ENCODE measurements at regions not wholly inside any gene's neighbourhood (a gene's known extent, or its start where the extent isn't known, plus 50 kb on each side); places are given as distances from the start of the nearest gene placed in this dataset.

DNA sequence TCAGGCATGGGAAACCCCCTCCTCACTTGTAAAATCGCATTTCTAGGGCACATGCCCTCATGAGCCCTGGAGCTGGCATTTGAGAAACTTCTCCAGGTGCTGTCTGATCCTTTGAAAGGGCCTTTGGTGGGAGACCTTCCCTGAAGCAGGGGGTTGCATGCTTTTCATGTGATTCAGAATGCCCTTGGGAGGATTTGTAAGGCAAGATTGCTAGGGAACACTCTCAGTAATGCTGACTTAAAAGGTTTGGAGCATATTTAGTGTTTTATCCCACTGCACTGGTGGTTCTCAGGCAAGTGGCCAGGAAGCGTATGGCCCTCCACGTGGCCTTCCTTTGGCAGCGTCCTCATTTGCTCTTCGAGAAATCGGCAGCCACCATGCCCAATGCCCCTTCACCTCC lies 164.1 kb downstream of the ARRDC4 start:
- TF ChIP-seq GATA2 (IDR thresholded peaks at IDR 0.05; ENCODE audit: low read depth, low read length) (no peak), GATA3 (IDR thresholded peaks at IDR 0.05; ENCODE audit: low read depth, low read length) (no peak)

DNA sequence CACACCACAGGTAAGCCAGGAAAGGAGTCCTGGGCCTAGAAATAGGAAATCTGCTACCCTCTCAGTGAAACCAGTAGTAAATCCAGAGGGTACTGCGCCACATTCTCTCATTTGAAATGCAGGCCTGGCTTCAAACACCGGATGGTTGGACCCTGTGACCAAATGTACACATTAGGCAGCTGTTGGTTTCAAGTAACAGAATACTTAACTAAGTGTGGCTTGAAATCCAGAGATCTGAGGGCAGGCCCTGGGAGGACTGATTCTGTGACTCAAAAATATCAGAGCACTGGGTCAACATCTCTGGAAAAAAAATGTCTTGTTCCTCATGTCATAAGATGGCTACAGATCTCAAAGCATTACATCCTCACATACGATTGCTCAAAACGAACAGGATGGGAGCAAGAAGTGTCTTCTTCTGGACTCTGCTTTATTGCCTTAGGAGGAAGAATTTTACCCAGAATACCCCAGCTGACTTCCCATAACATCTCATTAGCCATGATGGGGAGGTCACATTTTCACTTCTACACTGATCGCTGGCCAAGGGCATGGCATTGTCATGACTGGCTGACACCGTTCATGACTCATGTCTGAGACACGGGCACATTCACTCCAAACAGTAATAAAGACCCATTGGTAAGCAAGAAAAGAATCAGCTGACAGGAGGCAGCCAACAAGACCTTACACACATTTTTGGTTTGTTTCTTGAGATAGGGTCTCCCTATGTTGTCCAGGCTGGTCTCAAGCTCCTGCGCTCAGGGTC lies 166.0 kb downstream of the ARRDC4 start:
- TF ChIP-seq GATA2 (IDR thresholded peaks at IDR 0.05; ENCODE audit: low read depth, low read length) (no peak), GATA3 (IDR thresholded peaks at IDR 0.05; ENCODE audit: low read depth, low read length) (no peak)

DNA sequence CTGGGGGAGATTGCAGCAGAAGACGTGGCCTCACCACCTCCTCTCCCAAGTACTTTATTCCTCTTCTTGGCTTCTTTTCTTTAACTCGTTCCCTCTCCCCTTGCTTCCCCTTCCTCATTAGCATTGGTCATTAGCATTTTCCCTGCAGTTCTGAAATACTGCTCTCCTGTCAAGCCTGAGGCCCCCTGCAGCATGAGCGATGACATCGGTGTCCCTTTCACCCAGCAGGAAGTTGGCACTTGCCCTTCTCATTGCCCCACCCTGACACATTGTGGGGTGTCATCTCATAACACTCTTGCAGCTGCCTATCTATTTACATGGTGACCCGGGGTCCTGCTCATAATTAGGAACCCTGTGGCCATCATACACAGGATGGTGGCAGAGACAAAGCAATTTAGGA lies 167.1 kb downstream of the ARRDC4 start:
- TF ChIP-seq GATA2 (IDR thresholded peaks at IDR 0.05; ENCODE audit: low read depth, low read length) = no peak
- TF ChIP-seq GATA3 (IDR thresholded peaks at IDR 0.05; ENCODE audit: low read depth, low read length) = no peak

- TF ChIP-seq GATA2 (IDR thresholded peaks at IDR 0.05; ENCODE audit: low read depth, low read length) (no peak), GATA3 (IDR thresholded peaks at IDR 0.05; ENCODE audit: low read depth, low read length) (no peak)
Measured at GRCh38 chr15:98131924-98132323, 171.4 kb downstream of the ARRDC4 start.

GRCh38 chr15:98134905-98135304 lies 174.4 kb downstream of the ARRDC4 start:
- TF ChIP-seq GATA2 (IDR thresholded peaks at IDR 0.05; ENCODE audit: low read depth, low read length) = no peak
- no peak for TF ChIP-seq GATA3 (IDR thresholded peaks at IDR 0.05; ENCODE audit: low read depth, low read length)

DNA sequence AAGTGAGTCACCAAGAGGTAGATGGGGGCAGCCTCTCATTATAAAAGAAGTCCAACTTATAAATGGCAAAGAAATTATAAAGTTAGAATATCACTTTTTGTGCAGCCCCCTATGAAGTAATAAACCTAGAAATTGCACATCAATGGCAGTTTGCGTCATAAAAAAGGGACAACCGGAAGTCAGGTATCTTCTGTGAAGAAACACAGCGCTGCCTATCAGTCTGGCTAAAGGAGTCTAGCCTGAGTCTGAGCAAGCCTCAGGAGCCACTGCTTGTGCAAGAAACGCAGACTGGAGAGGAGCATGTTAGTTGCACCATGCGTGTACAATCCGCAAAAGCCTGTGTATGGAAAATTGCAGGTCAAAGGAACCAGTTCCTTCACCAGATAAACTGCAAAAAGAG lies 178.4 kb downstream of the ARRDC4 start:
- TF ChIP-seq GATA2 (IDR thresholded peaks at IDR 0.05; ENCODE audit: low read depth, low read length) (no peak), GATA3 (IDR thresholded peaks at IDR 0.05; ENCODE audit: low read depth, low read length) (no peak)

- TF ChIP-seq GATA2 (IDR thresholded peaks at IDR 0.05; ENCODE audit: low read depth, low read length) (no peak), GATA3 (IDR thresholded peaks at IDR 0.05; ENCODE audit: low read depth, low read length) (no peak)
Measured at GRCh38 chr15:98139337-98139736, 178.8 kb downstream of the ARRDC4 start.

DNA sequence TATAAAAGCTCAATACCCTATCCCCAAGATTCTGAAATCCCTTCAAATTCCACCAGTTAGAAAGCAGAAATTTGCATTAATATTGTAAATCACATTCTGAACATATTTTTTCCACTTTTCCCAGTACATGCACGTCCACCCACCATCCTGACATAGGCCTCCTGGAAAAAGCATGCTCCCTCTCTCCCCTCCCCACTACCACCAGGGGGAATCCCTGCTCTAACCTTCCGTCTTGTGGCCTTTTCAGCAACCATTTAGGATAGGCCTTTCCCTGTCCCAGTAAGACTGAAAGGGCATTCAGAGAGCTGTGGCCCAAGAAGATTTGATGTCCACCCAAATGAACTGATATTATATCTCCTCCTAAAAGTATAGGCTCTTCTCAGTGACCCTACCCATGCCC lies 182.1 kb downstream of the ARRDC4 start:
- TF ChIP-seq GATA2 (IDR thresholded peaks at IDR 0.05; ENCODE audit: low read depth, low read length) = no peak
- TF ChIP-seq GATA3 (IDR thresholded peaks at IDR 0.05; ENCODE audit: low read depth, low read length) = no peak

- TF ChIP-seq GATA2 (IDR thresholded peaks at IDR 0.05; ENCODE audit: low read depth, low read length) (no peak), GATA3 (IDR thresholded peaks at IDR 0.05; ENCODE audit: low read depth, low read length) (no peak)
Measured at GRCh38 chr15:98143116-98143515, 182.6 kb downstream of the ARRDC4 start.

GRCh38 chr15:98144388-98144787 lies 183.9 kb downstream of the ARRDC4 start:
- TF ChIP-seq GATA3 (IDR thresholded peaks at IDR 0.05; ENCODE audit: low read depth, low read length) = no peak
- TF ChIP-seq GATA2 (IDR thresholded peaks at IDR 0.05; ENCODE audit: low read depth, low read length) = no peak

- TF ChIP-seq GATA3 (IDR thresholded peaks at IDR 0.05; ENCODE audit: low read depth, low read length) (no peak), GATA2 (IDR thresholded peaks at IDR 0.05; ENCODE audit: low read depth, low read length) (no peak)
Measured at GRCh38 chr15:98146031-98146820, 185.7 kb downstream of the ARRDC4 start.

GRCh38 chr15:98147415-98147814 lies 186.9 kb downstream of the ARRDC4 start:
- no peak for TF ChIP-seq GATA3 (IDR thresholded peaks at IDR 0.05; ENCODE audit: low read depth, low read length)
- TF ChIP-seq GATA2 (IDR thresholded peaks at IDR 0.05; ENCODE audit: low read depth, low read length) = no peak

GRCh38 chr15:98150084-98150483 lies 189.6 kb downstream of the ARRDC4 start:
- TF ChIP-seq GATA2 (IDR thresholded peaks at IDR 0.05; ENCODE audit: low read depth, low read length) (no peak), GATA3 (IDR thresholded peaks at IDR 0.05; ENCODE audit: low read depth, low read length) (no peak)

- TF ChIP-seq GATA3 (IDR thresholded peaks at IDR 0.05; ENCODE audit: low read depth, low read length) (no peak), GATA2 (IDR thresholded peaks at IDR 0.05; ENCODE audit: low read depth, low read length) (no peak)
Measured at GRCh38 chr15:98150536-98150935, 190.0 kb downstream of the ARRDC4 start.

- TF ChIP-seq GATA2 (IDR thresholded peaks at IDR 0.05; ENCODE audit: low read depth, low read length) = no peak
- TF ChIP-seq GATA3 (IDR thresholded peaks at IDR 0.05; ENCODE audit: low read depth, low read length) = no peak
Measured at GRCh38 chr15:98151096-98151495, 190.6 kb downstream of the ARRDC4 start.
